Stimulated activated CD4-positive, alpha-beta T cell treated with anti-CD3 and anti-CD28 coated beads, TNF-alpha, amount 100 ng/mL, for 1 hour (primary cell): ENCODE measurements at regions not wholly inside any gene's neighbourhood (a gene's known extent, or its start where the extent isn't known, plus 50 kb on each side); places are given as distances from the start of the nearest gene placed in this dataset.
A peak's percentile ranks its signal among the peaks of the same experiment; 100 is the strongest.
"Not testable (repeated sequence)": the region's sequence is repeated elsewhere in the genome, so short reads cannot be mapped to it uniquely, and the experiment has no call there.

Experiments
- DNase-seq, 3 donors: peaks; one replicate each; pipeline ENCODE4 v3.0.0-alpha.2; 2020; ENCODE audit warnings: low read depth in 3 of 3, low spot score in 1 of 3

- DNase-seq: no peak
Observed at GRCh38 chr13:59373341-59373740, 790.4 kb downstream of the DIAPH3 start.

GRCh38 chr13:59374691-59375090 lies 789.0 kb downstream of the DIAPH3 start:
- no peak for DNase-seq

- DNase-seq: no peak
Observed at GRCh38 chr13:59384154-59384553, 779.6 kb downstream of the DIAPH3 start.

- DNase-seq: peak in 2 of 3 donors; percentile 3 to 9
Observed at GRCh38 chr13:59391696-59392095, 772.0 kb downstream of the DIAPH3 start.

- no peak for DNase-seq
Observed at GRCh38 chr13:59392328-59392727, 771.4 kb downstream of the DIAPH3 start.

GRCh38 chr13:59394496-59394895 lies 769.2 kb downstream of the DIAPH3 start:
- no peak for DNase-seq

GRCh38 chr13:59398127-59398526 lies 765.6 kb downstream of the DIAPH3 start:
- DNase-seq: no peak

GRCh38 chr13:59398661-59399060 lies 765.1 kb downstream of the DIAPH3 start:
- no peak for DNase-seq

GRCh38 chr13:59399513-59399912 lies 764.2 kb downstream of the DIAPH3 start:
- no peak for DNase-seq

- DNase-seq: no peak
Observed at GRCh38 chr13:59404331-59404730, 759.4 kb downstream of the DIAPH3 start.

- not testable (repeated sequence) for DNase-seq
Observed at GRCh38 chr13:59407251-59407650, 756.5 kb downstream of the DIAPH3 start.

GRCh38 chr13:59408738-59409137 lies 755.0 kb downstream of the DIAPH3 start:
- DNase-seq: no peak

- no peak for DNase-seq
Observed at GRCh38 chr13:59409211-59409610, 754.5 kb downstream of the DIAPH3 start.

- DNase-seq: no peak
Observed at GRCh38 chr13:59409634-59410200, 754.0 kb downstream of the DIAPH3 start.

- DNase-seq: no peak
Observed at GRCh38 chr13:59413126-59413525, 750.6 kb downstream of the DIAPH3 start.

- DNase-seq: no peak
Observed at GRCh38 chr13:59414006-59414405, 749.7 kb downstream of the DIAPH3 start.

GRCh38 chr13:59415498-59415897 lies 748.2 kb downstream of the DIAPH3 start:
- no peak for DNase-seq

GRCh38 chr13:59416561-59416960 lies 747.2 kb downstream of the DIAPH3 start:
- no peak for DNase-seq

GRCh38 chr13:59422646-59423045 lies 741.1 kb downstream of the DIAPH3 start:
- no peak for DNase-seq

GRCh38 chr13:59423708-59424340 lies 739.9 kb downstream of the DIAPH3 start:
- DNase-seq: no peak

- DNase-seq: no peak
Observed at GRCh38 chr13:59424661-59425060, 739.1 kb downstream of the DIAPH3 start.

GRCh38 chr13:59425211-59425741 lies 738.5 kb downstream of the DIAPH3 start:
- DNase-seq: no peak

- no peak for DNase-seq
Observed at GRCh38 chr13:59435024-59435423, 728.7 kb downstream of the DIAPH3 start.
